ENCODE measurements at regions not wholly inside any gene's neighbourhood (a gene's known extent, or its start where the extent isn't known, plus 50 kb on each side); places are given as distances from the start of the nearest gene placed in this dataset.

GRCh38 chr6:78132671-78133410 lies 480.0 kb downstream of the MEI4 start:
- no peak overlapping the region for H3K9ac ChIP-seq (ENCODE audit: low read length)
- no peak overlapping the region for H3K4me2 ChIP-seq (ENCODE audit: low read length)
- H3K27me3 ChIP-seq (ENCODE audit: low read depth, low read length): no peaks in the 10 kb centered on the region
- H3K27ac ChIP-seq (ENCODE audit: low read length): no peak overlapping the region
- H3K79me2 ChIP-seq (ENCODE audit: low read length): no peaks in the 10 kb centered on the region
- H3K4me1 ChIP-seq (ENCODE audit: low read length): no peaks in the 10 kb centered on the region
- H4K20me1 ChIP-seq (ENCODE audit: insufficient read depth, low read length): no peaks in the 10 kb centered on the region
- H3K4me3 ChIP-seq (ENCODE audit: low read length): no peak overlapping the region
- no peak for TF ChIP-seq CTCF (IDR thresholded peaks at IDR 0.05; ENCODE audit: low read depth, low read length)
- no peak for TF ChIP-seq EZH2phosphoT487 (IDR thresholded peaks at IDR 0.05; ENCODE audit: low read depth)
- H2AFZ ChIP-seq (ENCODE audit: low read depth, low read length): no peak overlapping the region
- no peaks in the 10 kb centered on the region for H3K36me3 ChIP-seq (replicated peaks; ENCODE audit: low read depth, low read length)
- no peaks in the 10 kb centered on the region for H3K9me3 ChIP-seq (ENCODE audit: insufficient read depth, low read length)

GRCh38 chr6:78150425-78150824 lies 497.6 kb downstream of the MEI4 start:
- H4K20me1 ChIP-seq (ENCODE audit: insufficient read depth, low read length): no peaks in the 10 kb centered on the region
- H3K4me2 ChIP-seq (ENCODE audit: low read length): no peak overlapping the region
- no peak overlapping the region for H3K9ac ChIP-seq (ENCODE audit: low read length)
- no peaks in the 10 kb centered on the region for H3K9me3 ChIP-seq (ENCODE audit: insufficient read depth, low read length)
- H3K27ac ChIP-seq (ENCODE audit: low read length): no peak overlapping the region
- H2AFZ ChIP-seq (ENCODE audit: low read depth, low read length): no peak overlapping the region
- no peaks in the 10 kb centered on the region for H3K4me1 ChIP-seq (ENCODE audit: low read length)
- H3K36me3 ChIP-seq (replicated peaks; ENCODE audit: low read depth, low read length): no peaks in the 10 kb centered on the region
- no peaks in the 10 kb centered on the region for H3K79me2 ChIP-seq (ENCODE audit: low read length)
- no peak overlapping the region for H3K4me3 ChIP-seq (ENCODE audit: low read length)
- TF ChIP-seq EZH2phosphoT487 (IDR thresholded peaks at IDR 0.05; ENCODE audit: low read depth) (no peak), CTCF (IDR thresholded peaks at IDR 0.05; ENCODE audit: low read depth, low read length) (no peak)
- no peaks in the 10 kb centered on the region for H3K27me3 ChIP-seq (ENCODE audit: low read depth, low read length)

- no peaks in the 10 kb centered on the region for H4K20me1 ChIP-seq (ENCODE audit: insufficient read depth, low read length)
- no peak overlapping the region for H3K9ac ChIP-seq (ENCODE audit: low read length)
- no peak overlapping the region for H2AFZ ChIP-seq (ENCODE audit: low read depth, low read length)
- no peak overlapping the region for H3K4me2 ChIP-seq (ENCODE audit: low read length)
- H3K79me2 ChIP-seq (ENCODE audit: low read length): no peaks in the 10 kb centered on the region
- H3K9me3 ChIP-seq (ENCODE audit: insufficient read depth, low read length): no peaks in the 10 kb centered on the region
- H3K4me1 ChIP-seq (ENCODE audit: low read length): no peaks in the 10 kb centered on the region
- no peak overlapping the region for H3K4me3 ChIP-seq (ENCODE audit: low read length)
- H3K36me3 ChIP-seq (replicated peaks; ENCODE audit: low read depth, low read length): no peaks in the 10 kb centered on the region
- TF ChIP-seq EZH2phosphoT487 (IDR thresholded peaks at IDR 0.05; ENCODE audit: low read depth): no peak
- TF ChIP-seq CTCF (IDR thresholded peaks at IDR 0.05; ENCODE audit: low read depth, low read length): no peak
- no peaks in the 10 kb centered on the region for H3K27me3 ChIP-seq (ENCODE audit: low read depth, low read length)
- no peak overlapping the region for H3K27ac ChIP-seq (ENCODE audit: low read length)
Measured at GRCh38 chr6:78153976-78154375, 501.1 kb downstream of the MEI4 start.

GRCh38 chr6:78157606-78158005 lies 504.8 kb downstream of the MEI4 start:
- no peak overlapping the region for H3K9ac ChIP-seq (ENCODE audit: low read length)
- no peaks in the 10 kb centered on the region for H3K4me1 ChIP-seq (ENCODE audit: low read length)
- H3K36me3 ChIP-seq (replicated peaks; ENCODE audit: low read depth, low read length): no peaks in the 10 kb centered on the region
- no peaks in the 10 kb centered on the region for H3K9me3 ChIP-seq (ENCODE audit: insufficient read depth, low read length)
- no peaks in the 10 kb centered on the region for H3K27me3 ChIP-seq (ENCODE audit: low read depth, low read length)
- H3K27ac ChIP-seq (ENCODE audit: low read length): no peak overlapping the region
- TF ChIP-seq CTCF (IDR thresholded peaks at IDR 0.05; ENCODE audit: low read depth, low read length) (no peak), EZH2phosphoT487 (IDR thresholded peaks at IDR 0.05; ENCODE audit: low read depth) (no peak)
- no peaks in the 10 kb centered on the region for H4K20me1 ChIP-seq (ENCODE audit: insufficient read depth, low read length)
- no peak overlapping the region for H2AFZ ChIP-seq (ENCODE audit: low read depth, low read length)
- H3K79me2 ChIP-seq (ENCODE audit: low read length): no peaks in the 10 kb centered on the region
- H3K4me3 ChIP-seq (ENCODE audit: low read length): no peak overlapping the region
- H3K4me2 ChIP-seq (ENCODE audit: low read length): no peak overlapping the region
